ENCODE measurements at regions not wholly inside any gene's neighbourhood (a gene's known extent, or its start where the extent isn't known, plus 50 kb on each side); places are given as distances from the start of the nearest gene placed in this dataset.

GRCh38 chr14:43778570-43778936 is 728.5 kb downstream of the FSCB start (continued):
- TF ChIP-seq IRF1 (CRISPR knock-in tag; IDR thresholded peaks at IDR 0.05; ENCODE audit: low read depth) (no peak), KDM1A (CRISPR knock-in tag; IDR thresholded peaks at IDR 0.05) (no peak), CEBPG (CRISPR knock-in tag; IDR thresholded peaks at IDR 0.05) (peak; percentile 58; the same call in 1 of the 2 replicates), KLF9 (CRISPR knock-in tag; IDR thresholded peaks at IDR 0.05; ENCODE audit: low read depth) (no peak), HCFC1 (IDR thresholded peaks at IDR 0.05; ENCODE audit: low read depth, low read length) (no peak), ZNF891 (CRISPR knock-in tag; IDR thresholded peaks at IDR 0.05) (no peak), ZMYM4 (CRISPR knock-in tag; IDR thresholded peaks at IDR 0.05) (no peak; the same call in 1 of the 2 replicates), ZFP1 (CRISPR knock-in tag; IDR thresholded peaks at IDR 0.05) (no peak), NCOA2 (CRISPR knock-in tag; IDR thresholded peaks at IDR 0.05) (peak; percentile 50; the same call in 1 of the 2 replicates), GATAD2A (CRISPR knock-in tag; IDR thresholded peaks at IDR 0.05) (no peak), SOX13 (IDR thresholded peaks at IDR 0.05) (no peak), SOX13 (CRISPR knock-in tag; conservative IDR thresholded peaks at IDR 0.05 in 1 of 2, IDR thresholded peaks at IDR 0.05 in 1 of 2) (peak in 1 of 2 experiments; percentile 32; a peak in 1 of 4 replicates), ARID5B (CRISPR knock-in tag; IDR thresholded peaks at IDR 0.05) (peak; percentile 29; the same call in 1 of the 2 replicates), EP300 (IDR thresholded peaks at IDR 0.05; ENCODE audit: low read depth in 2 of 2, low read length in 2 of 2) (peak in 1 of 2 experiments; percentile 40; a peak in 1 of 4 replicates), EP300 (CRISPR knock-in tag; IDR thresholded peaks at IDR 0.05; ENCODE audit: borderline replicate concordance) (no peak)
- TF ChIP-seq, protein P1, sequence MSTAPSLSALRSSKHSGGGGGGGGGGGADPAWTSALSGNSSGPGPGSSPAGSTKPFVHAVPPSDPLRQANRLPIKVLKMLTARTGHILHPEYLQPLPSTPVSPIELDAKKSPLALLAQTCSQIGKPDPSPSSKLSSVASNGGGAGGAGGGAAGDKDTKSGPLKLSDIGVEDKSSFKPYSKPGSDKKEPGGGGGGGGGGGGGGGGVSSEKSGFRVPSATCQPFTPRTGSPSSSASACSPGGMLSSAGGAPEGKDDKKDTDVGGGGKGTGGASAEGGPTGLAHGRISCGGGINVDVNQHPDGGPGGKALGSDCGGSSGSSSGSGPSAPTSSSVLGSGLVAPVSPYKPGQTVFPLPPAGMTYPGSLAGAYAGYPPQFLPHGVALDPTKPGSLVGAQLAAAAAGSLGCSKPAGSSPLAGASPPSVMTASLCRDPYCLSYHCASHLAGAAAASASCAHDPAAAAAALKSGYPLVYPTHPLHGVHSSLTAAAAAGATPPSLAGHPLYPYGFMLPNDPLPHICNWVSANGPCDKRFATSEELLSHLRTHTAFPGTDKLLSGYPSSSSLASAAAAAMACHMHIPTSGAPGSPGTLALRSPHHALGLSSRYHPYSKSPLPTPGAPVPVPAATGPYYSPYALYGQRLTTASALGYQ (CRISPR knock-in tag; IDR thresholded peaks at IDR 0.05) = 0 out of 2 replicates have a peak, but pooled peaks have one; percentile 13
- TF ChIP-seq, protein P2, sequence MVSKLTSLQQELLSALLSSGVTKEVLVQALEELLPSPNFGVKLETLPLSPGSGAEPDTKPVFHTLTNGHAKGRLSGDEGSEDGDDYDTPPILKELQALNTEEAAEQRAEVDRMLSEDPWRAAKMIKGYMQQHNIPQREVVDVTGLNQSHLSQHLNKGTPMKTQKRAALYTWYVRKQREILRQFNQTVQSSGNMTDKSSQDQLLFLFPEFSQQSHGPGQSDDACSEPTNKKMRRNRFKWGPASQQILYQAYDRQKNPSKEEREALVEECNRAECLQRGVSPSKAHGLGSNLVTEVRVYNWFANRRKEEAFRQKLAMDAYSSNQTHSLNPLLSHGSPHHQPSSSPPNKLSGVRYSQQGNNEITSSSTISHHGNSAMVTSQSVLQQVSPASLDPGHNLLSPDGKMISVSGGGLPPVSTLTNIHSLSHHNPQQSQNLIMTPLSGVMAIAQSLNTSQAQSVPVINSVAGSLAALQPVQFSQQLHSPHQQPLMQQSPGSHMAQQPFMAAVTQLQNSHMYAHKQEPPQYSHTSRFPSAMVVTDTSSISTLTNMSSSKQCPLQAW (CRISPR knock-in tag; IDR thresholded peaks at IDR 0.05) = no peak
